Neural progenitor cell (in vitro differentiated cells): ENCODE measurements at regions not wholly inside any gene's neighbourhood (a gene's known extent, or its start where the extent isn't known, plus 50 kb on each side); places are given as distances from the start of the nearest gene placed in this dataset.
"Not testable (repeated sequence)": the region's sequence is repeated elsewhere in the genome, so short reads cannot be mapped to it uniquely, and the experiment has no call there.

Experiments used
- EZH2phosphoT487 ChIP-seq: fragments of 200-600 bp; sonication (generic); IDR thresholded peaks from 2 replicates; pipeline ENCODE4 v1.6.1; 2017; ENCODE audit warnings: antibody characterized with exemption
- TF ChIP-seq, protein P1 (sequence below): fragments of 200-600 bp; sonication (generic); IDR thresholded peaks from 2 replicates; pipeline ENCODE4 v1.5.1; 2017; ENCODE audit warnings: antibody characterized with exemption, mild to moderate bottlenecking

DNA sequence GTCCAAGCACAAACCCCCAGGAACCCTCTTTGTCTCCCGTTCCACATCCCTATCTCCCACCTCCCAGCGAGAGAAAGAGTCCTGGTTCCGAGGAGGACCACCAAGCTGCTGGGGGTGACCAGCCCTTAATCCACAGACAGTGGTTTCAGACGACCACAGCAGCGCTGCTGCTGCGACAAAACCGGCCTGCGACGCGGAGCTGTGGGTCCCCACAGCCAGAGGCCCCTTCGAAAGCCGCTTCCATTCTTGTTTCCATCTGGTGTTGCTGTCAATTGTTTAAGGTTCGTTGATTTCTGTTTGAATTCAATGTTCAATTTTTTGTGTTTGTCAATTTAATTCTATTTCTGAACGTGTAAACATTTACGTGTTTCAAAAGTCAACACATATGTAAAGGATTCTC lies 177.5 kb upstream of the FOXD4L5 start:
- TF ChIP-seq, protein P1, sequence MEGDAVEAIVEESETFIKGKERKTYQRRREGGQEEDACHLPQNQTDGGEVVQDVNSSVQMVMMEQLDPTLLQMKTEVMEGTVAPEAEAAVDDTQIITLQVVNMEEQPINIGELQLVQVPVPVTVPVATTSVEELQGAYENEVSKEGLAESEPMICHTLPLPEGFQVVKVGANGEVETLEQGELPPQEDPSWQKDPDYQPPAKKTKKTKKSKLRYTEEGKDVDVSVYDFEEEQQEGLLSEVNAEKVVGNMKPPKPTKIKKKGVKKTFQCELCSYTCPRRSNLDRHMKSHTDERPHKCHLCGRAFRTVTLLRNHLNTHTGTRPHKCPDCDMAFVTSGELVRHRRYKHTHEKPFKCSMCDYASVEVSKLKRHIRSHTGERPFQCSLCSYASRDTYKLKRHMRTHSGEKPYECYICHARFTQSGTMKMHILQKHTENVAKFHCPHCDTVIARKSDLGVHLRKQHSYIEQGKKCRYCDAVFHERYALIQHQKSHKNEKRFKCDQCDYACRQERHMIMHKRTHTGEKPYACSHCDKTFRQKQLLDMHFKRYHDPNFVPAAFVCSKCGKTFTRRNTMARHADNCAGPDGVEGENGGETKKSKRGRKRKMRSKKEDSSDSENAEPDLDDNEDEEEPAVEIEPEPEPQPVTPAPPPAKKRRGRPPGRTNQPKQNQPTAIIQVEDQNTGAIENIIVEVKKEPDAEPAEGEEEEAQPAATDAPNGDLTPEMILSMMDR, result not testable (repeated sequence)
- TF ChIP-seq EZH2phosphoT487, result not testable (repeated sequence)
